HUES64 (cell line): ENCODE measurements at regions not wholly inside any gene's neighbourhood (a gene's known extent, or its start where the extent isn't known, plus 50 kb on each side); places are given as distances from the start of the nearest gene placed in this dataset.

Experiments used
- H3K27ac ChIP-seq: 2 replicates; pipeline ENCODE4 v1.7.0; 2013; ENCODE audit warnings: low read depth, low read length, inconsistent platforms
- H3K27me3 ChIP-seq: 2 replicates; pipeline ENCODE4 v1.6.1; 2013; ENCODE audit warnings: mild to moderate bottlenecking, low read length; ENCODE audit not compliant: insufficient read depth
- H3K36me3 ChIP-seq: 2 replicates; pipeline ENCODE4 v1.6.1; 2013; ENCODE audit warnings: mild to moderate bottlenecking, low read length; ENCODE audit not compliant: insufficient read depth
- H3K4me1 ChIP-seq: 2 replicates; pipeline ENCODE4 v1.6.1; 2013; ENCODE audit warnings: mild to moderate bottlenecking, low read length, moderate library complexity; ENCODE audit not compliant: insufficient read depth
- H3K4me3 ChIP-seq: 2 replicates; pipeline ENCODE4 v1.5.1; 2013; ENCODE audit warnings: mild to moderate bottlenecking, low read length, moderate library complexity
- H3K9ac ChIP-seq: 2 replicates; pipeline ENCODE4 v1.6.1; 2013; ENCODE audit warnings: mild to moderate bottlenecking, low read depth, low read length
- H3K9me3 ChIP-seq: 2 replicates; pipeline ENCODE4 v1.6.1; 2013; ENCODE audit warnings: low read depth, low read length; ENCODE audit not compliant: insufficient read depth
- WGBS: fragments of 150-250, 120-280 bp; methylation state at CpG from one replicate; pipeline ENCODE4 v1.1.7; 2013; ENCODE audit warnings: missing lambda C conversion rate; 5-methylcytosine and 5-hydroxymethylcytosine counted together

DNA sequence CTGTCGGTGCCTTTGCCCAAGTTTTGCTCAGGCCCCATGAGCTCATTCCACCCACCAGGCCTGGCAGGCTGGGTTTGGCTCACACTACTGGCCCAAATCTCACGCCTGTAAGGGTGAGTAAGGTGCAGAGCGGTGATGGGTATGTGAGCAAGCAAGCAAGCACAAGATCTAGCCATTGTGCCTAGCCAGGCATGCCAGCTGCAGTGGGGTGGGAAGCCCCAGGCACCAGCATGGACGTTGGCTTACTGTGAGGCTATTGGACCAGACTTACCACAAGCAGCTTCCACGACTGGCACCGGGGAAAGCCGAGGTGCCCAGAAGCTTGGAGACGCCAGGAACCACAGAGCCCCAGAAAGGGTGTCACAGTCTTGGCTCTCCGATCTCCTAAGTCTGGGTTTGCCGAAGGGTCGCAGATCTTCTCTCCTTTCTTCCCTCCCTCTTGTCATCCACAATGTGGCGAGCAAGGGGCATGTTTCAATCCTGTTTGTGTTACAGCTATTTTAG lies 2659.4 kb upstream of the PCDH20 start:
- no peaks in the 10 kb centered on the region for H3K9me3 ChIP-seq
- H3K4me3 ChIP-seq: no peak overlapping the region
- H3K9ac ChIP-seq: no peak overlapping the region
- H3K4me1 ChIP-seq: no peaks in the 10 kb centered on the region
- WGBS: 95% methylated on average over 12 of the region's 12 CpGs
- H3K36me3 ChIP-seq: no peaks in the 10 kb centered on the region
- H3K27me3 ChIP-seq: no peaks in the 10 kb centered on the region
- no peak overlapping the region for H3K27ac ChIP-seq

DNA sequence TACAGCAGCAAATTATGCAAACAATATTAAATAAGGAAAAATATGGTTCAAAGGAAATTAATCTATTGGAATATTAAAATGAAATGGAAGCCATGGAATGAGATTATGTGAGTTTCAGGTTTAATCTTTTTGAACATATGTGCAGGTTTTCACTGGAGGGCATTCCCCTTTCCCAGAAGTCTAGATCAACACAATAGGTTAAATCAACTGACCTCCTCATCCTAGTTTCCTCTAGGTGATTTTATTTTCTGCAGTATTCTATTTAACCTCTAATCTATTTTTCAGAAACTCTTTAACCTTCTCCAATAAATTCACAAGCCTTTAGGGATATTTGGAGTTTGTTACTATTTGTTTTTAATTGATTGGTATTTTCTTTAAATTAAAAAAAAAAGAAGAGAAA lies 2657.6 kb upstream of the PCDH20 start:
- Histone ChIP-seq H3K4me1 (no peaks in the 10 kb centered on the region), H3K9me3 (no peaks in the 10 kb centered on the region), H3K9ac (no peak overlapping the region), H3K27me3 (no peaks in the 10 kb centered on the region), H3K27ac (no peak overlapping the region), H3K36me3 (no peaks in the 10 kb centered on the region), H3K4me3 (no peak overlapping the region)

DNA sequence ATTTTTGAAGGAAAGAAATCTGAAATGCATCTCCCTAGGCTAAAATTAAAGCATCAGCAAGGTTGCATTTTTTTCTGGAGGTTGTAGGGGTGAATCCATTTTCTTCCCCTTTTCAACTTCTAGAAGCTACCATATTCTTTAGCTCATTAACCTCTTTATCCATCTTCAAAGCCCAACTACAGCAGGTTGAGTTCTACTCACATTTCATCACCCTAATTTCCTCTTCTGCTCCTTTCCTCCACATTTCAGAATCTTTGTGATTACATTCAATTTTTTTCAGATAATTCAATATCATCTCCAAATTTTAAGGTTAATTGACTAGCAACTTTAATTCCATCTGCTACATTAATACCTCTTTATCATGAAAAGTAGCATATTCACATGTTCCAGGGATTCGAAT lies 2655.7 kb upstream of the PCDH20 start:
- H3K9me3 ChIP-seq: no peaks in the 10 kb centered on the region
- H3K27me3 ChIP-seq: no peaks in the 10 kb centered on the region
- H3K27ac ChIP-seq: no peak overlapping the region
- no peaks in the 10 kb centered on the region for H3K4me1 ChIP-seq
- no peak overlapping the region for H3K4me3 ChIP-seq
- no peaks in the 10 kb centered on the region for H3K36me3 ChIP-seq
- no peak overlapping the region for H3K9ac ChIP-seq
- WGBS: no CpG with 5 or more reads among the region's 1 CpG

DNA sequence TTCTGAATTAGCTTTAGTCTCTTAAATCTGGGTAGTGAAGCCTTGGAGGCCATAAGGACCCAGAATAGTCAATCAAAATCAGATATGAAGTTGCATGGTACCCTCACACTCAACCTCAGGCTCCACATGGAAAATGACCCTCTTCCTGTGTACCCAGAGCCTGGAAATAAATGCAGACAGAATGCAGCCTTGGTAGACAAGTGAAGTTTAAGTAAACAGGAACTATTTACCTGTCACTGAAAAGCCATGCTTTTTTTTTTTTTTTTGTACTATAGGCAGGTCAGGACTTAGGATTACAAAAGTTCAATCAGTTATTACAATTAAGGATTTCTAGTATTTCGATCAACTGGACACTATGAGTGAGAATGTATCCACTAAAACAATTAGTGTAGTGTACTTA lies 2654.2 kb upstream of the PCDH20 start:
- no peaks in the 10 kb centered on the region for H3K36me3 ChIP-seq
- H3K27me3 ChIP-seq: no peaks in the 10 kb centered on the region
- H3K9me3 ChIP-seq: no peaks in the 10 kb centered on the region
- H3K4me1 ChIP-seq: no peaks in the 10 kb centered on the region
- H3K9ac ChIP-seq: no peak overlapping the region
- H3K4me3 ChIP-seq: no peak overlapping the region
- H3K27ac ChIP-seq: no peak overlapping the region
- no CpG with 5 or more reads among the region's 1 CpG for whole genome bisulfite sequencing

DNA sequence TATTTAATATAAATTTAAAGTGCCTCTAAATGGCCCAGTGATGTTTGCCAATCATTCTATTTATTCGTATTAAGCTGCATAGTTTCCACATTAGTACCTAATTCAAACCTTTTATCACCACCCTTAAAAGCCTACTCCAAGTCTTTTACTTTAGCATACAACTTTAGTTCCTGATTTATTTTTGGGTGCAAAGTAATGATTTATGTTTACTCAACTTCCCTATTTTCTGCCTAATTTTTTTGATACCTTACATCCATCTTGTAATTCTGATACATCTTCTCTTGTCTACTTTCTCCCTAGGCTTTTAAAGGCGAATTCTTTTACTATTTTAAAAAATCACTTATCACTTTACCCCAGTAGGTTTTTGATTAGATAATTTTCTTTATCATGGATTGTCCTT lies 2651.1 kb upstream of the PCDH20 start:
- Histone ChIP-seq H3K4me1 (no peaks in the 10 kb centered on the region), H3K9me3 (no peaks in the 10 kb centered on the region), H3K9ac (no peak overlapping the region), H3K27me3 (no peaks in the 10 kb centered on the region), H3K4me3 (no peak overlapping the region), H3K27ac (no peak overlapping the region), H3K36me3 (no peaks in the 10 kb centered on the region)
- WGBS: 90% methylated on average over 2 of the region's 2 CpGs

DNA sequence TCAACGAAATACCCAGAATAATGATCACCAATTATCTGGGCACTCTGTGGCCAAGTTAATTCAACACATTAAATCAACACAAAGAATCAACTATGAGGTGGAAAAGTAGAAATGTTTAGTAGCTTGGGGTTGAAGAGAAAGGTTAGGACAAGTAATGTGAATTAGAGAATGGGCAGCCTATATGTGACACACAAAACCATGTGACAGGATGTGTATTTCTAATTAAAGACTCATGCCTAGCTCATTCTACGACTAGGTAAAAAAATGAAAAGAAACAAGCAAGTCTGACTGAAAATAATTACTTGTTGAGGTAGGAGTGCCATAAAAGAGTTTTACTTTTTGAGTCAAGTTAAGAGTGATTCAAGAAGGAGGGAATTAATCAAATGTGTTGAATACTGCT lies 2646.0 kb upstream of the PCDH20 start:
- WGBS: 90% methylated on average over 2 of the region's 2 CpGs
- Histone ChIP-seq H3K4me1 (no peaks in the 10 kb centered on the region), H3K9ac (no peak overlapping the region), H3K27me3 (no peaks in the 10 kb centered on the region), H3K36me3 (no peaks in the 10 kb centered on the region), H3K27ac (no peak overlapping the region), H3K9me3 (no peaks in the 10 kb centered on the region), H3K4me3 (no peak overlapping the region)

DNA sequence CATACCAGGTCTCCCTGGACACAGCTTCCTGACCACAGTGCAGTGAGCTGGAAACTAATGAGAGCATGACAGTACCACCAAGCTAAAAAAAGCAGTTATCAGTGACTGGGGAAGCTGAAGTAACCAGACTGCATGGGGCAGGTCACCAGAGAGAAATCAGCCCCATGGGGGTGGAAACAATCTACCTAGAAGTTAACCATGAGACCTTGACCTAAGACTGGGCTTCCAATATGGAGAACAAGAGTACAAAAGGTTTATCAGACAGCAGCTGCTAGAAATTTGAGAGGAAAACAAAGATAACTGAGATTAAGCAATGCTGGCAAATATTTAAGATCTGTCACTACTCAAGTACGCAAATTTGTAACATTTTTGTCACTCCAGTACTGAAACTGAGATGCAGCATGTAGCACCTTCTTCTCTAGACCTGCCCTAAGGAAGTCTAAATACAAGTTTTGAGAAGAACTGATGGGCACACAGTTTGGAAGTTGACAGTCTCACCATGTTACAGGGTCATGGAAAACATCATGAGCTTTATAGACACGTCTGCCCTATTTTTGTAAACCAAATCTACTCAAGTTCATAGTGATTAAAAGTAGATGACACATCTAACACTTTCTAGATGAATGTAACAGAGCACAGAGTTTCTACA lies 2641.8 kb upstream of the PCDH20 start:
- 94% methylated on average over 2 of the region's 2 CpGs for WGBS
- no peak overlapping the region for H3K4me3 ChIP-seq
- no peak overlapping the region for H3K27ac ChIP-seq
- no peaks in the 10 kb centered on the region for H3K36me3 ChIP-seq
- no peaks in the 10 kb centered on the region for H3K27me3 ChIP-seq
- no peak overlapping the region for H3K9ac ChIP-seq
- no peaks in the 10 kb centered on the region for H3K4me1 ChIP-seq
- no peaks in the 10 kb centered on the region for H3K9me3 ChIP-seq

DNA sequence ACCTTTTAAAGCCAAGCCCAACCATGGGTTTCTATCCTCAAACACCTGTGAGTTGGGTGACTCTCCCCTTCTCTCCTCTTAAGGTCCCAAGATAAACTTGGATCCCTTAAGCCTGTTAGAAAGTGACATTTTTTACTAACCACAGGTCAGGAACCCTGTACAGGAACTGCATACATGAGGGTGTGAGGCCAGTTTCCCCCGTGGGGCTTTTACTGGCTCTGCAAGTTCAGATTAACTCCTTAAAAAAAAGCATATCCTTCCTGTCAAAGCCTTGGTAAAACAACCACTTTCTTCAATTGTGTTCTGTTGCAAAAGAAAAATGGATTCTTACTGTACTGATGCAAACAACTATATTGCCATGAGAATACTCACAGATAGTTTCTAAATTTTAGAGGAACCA lies 2638.7 kb upstream of the PCDH20 start:
- Histone ChIP-seq H3K9ac (no peak overlapping the region), H3K9me3 (peaks cover 7% of the 10 kb centered on the region; the same call in 1 of the 2 replicates), H3K36me3 (no peaks in the 10 kb centered on the region), H3K4me3 (no peak overlapping the region), H3K4me1 (no peaks in the 10 kb centered on the region), H3K27me3 (no peaks in the 10 kb centered on the region), H3K27ac (no peak overlapping the region)
- 81% methylated on average over 1 of the region's 1 CpG for WGBS

DNA sequence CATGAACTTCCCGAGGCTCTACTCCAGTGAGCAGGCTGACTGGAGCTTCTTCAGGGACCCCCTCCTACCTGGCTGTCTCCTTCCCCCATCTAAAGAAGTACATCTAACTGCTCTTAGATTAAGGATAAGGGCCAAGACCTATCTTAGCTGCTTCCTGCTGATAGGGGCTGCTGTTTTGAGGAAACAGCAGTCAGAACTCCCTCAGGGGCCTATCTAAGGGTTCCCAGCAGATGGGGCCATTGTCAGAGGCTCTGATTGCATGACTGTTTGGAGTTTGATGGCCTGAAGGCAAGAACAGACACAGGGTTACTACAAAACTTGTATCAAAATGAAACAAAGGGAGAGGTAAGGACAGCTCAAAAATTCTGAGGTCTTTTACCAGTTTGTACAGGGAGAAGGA lies 2636.9 kb upstream of the PCDH20 start:
- Histone ChIP-seq H3K27ac (no peak overlapping the region), H3K27me3 (no peaks in the 10 kb centered on the region), H3K4me3 (no peak overlapping the region), H3K9me3 (peaks cover 7% of the 10 kb centered on the region; the same call in 1 of the 2 replicates), H3K9ac (no peak overlapping the region), H3K4me1 (no peaks in the 10 kb centered on the region), H3K36me3 (no peaks in the 10 kb centered on the region)
- 87% methylated on average over 1 of the region's 1 CpG for WGBS

DNA sequence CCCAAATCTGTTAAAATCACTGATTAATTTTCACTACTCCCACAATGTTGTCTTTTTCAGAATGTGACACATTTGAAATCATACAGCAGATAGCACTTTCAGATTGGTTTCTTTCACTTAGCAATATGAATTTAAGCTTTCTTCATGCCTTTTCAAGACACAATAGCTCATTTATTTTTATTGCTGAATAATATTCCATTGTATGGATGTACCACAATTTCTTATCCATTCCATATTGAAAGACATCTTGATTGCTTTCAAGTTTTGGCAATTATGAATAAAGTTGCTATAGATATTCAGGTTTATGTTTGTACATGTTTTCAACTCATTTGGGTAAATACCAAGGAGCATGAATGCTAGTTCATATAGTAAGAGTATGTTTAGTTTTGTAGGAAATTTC lies 2635.6 kb upstream of the PCDH20 start:
- H3K4me1 ChIP-seq: no peaks in the 10 kb centered on the region
- H3K27ac ChIP-seq: no peak overlapping the region
- no peak overlapping the region for H3K9ac ChIP-seq
- H3K36me3 ChIP-seq: no peaks in the 10 kb centered on the region
- H3K4me3 ChIP-seq: no peak overlapping the region
- no peaks in the 10 kb centered on the region for H3K27me3 ChIP-seq
- H3K9me3 ChIP-seq: peaks cover 7% of the 10 kb centered on the region; the same call in 1 of the 2 replicates

DNA sequence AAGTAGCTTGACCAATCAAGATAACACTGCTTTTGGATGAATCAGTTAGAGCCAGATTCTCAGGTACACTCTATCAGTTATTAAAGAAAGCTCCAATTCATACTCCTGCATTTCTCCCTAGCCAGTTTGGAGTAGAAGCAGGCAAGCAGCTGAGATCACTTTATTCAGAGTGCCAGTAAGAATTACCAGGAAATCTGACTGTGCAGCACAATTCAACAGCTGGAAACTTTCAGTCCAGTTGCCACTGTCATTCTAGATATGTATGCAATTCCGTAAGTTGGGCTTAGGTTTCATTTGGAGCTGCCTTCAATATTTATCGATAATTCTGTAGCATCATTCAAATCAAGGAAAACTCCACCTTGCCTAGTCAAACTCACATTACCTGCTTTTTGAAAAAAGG lies 2625.6 kb upstream of the PCDH20 start:
- no peaks in the 10 kb centered on the region for H3K27me3 ChIP-seq
- H3K36me3 ChIP-seq: no peaks in the 10 kb centered on the region
- H3K27ac ChIP-seq: no peak overlapping the region
- 96% methylated on average over 2 of the region's 2 CpGs for whole genome bisulfite sequencing
- no peaks in the 10 kb centered on the region for H3K4me1 ChIP-seq
- no peak overlapping the region for H3K9ac ChIP-seq
- no peaks in the 10 kb centered on the region for H3K9me3 ChIP-seq
- H3K4me3 ChIP-seq: no peak overlapping the region

DNA sequence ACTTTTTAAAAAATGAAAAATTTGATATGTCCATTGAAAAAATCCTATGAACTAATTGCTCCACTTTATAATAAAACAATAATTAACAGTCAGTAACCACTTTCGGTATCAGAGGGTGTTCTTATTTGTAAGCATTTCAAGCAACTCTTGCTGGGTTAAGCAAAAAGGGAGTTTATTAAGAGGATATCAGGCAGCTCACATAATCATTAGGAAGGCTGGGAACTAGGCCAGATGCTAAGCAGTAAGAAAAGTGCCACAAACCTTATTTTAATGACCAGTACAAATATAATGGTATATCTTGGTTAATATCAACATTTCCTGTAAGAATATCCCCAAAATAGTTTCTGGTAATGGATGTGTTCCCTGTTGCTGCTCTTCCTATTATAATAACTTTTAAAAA lies 2618.3 kb upstream of the PCDH20 start:
- Histone ChIP-seq H3K36me3 (no peaks in the 10 kb centered on the region), H3K27ac (no peak overlapping the region), H3K4me1 (no peaks in the 10 kb centered on the region), H3K9ac (no peak overlapping the region), H3K4me3 (no peak overlapping the region), H3K27me3 (no peaks in the 10 kb centered on the region), H3K9me3 (no peaks in the 10 kb centered on the region)
- WGBS: 100% methylated on average over 1 of the region's 1 CpG
